Liver (tissue), 8 donors: ENCODE measurements at regions not wholly inside any gene's neighbourhood (a gene's known extent, or its start where the extent isn't known, plus 50 kb on each side); places are given as distances from the start of the nearest gene placed in this dataset.

Experiments used
- DNase-seq: peaks from one replicate; pipeline ENCODE4 v3.0.0-alpha.2; 2017; ENCODE audit warnings: low spot score
- H3K27ac ChIP-seq, 2 donors: one replicate each; pipeline ENCODE4 v1.7.0; 2013; ENCODE audit warnings: inconsistent platforms in 2 of 2, low read length in 2 of 2, control low read depth in 1 of 2, low read depth in 1 of 2, mild to moderate bottlenecking in 1 of 2
- H3K27me3 ChIP-seq, 4 donors: one replicate each; pipeline versions ENCODE4 v1.6.1 to v1.7.0; 2013; ENCODE audit warnings: low read length in 3 of 4, inconsistent platforms in 1 of 4, mild to moderate bottlenecking in 1 of 4, moderate library complexity in 1 of 4; ENCODE audit not compliant: control insufficient read depth in 4 of 4, insufficient read depth in 4 of 4
- H3K36me3 ChIP-seq, 4 donors: one replicate each; pipeline versions ENCODE4 v1.6.1 to v1.7.0; 2013; ENCODE audit warnings: low read length in 3 of 4, mild to moderate bottlenecking in 3 of 4, low read depth in 1 of 4, moderate library complexity in 1 of 4; ENCODE audit not compliant: control insufficient read depth in 4 of 4, insufficient read depth in 3 of 4
- H3K4me1 ChIP-seq, 4 donors: one replicate each; pipeline versions ENCODE4 v1.6.1 to v1.7.0; 2013; ENCODE audit warnings: low read length in 3 of 4, mild to moderate bottlenecking in 3 of 4, moderate library complexity in 1 of 4; ENCODE audit not compliant: control insufficient read depth in 4 of 4, insufficient read depth in 4 of 4
- H3K4me3 ChIP-seq, 3 donors: one replicate each; pipeline versions ENCODE4 v1.6.1 to v1.7.0; 2013; ENCODE audit warnings: low read length in 3 of 3, control low read depth in 1 of 3, low read depth in 1 of 3, mild to moderate bottlenecking in 1 of 3
- H3K9ac ChIP-seq, 2 donors: one replicate each; pipeline ENCODE4 v1.7.0; 2013; ENCODE audit warnings: low read length in 2 of 2, mild to moderate bottlenecking in 2 of 2, moderate library complexity in 2 of 2, control low read depth in 1 of 2, low read depth in 1 of 2
- H3K9me3 ChIP-seq, 4 donors: one replicate each; pipeline versions ENCODE4 v1.6.1 to v1.7.0; 2013; ENCODE audit warnings: low read length in 3 of 4; ENCODE audit not compliant: control insufficient read depth in 4 of 4
- EGR1 ChIP-seq, 2 donors: IDR thresholded peaks; 2 replicates each; pipeline ENCODE4 v1.6.1; 2016 to 2018; ENCODE audit warnings: antibody characterized with exemption in 2 of 2, low read depth in 2 of 2
- FOXA1 ChIP-seq: IDR thresholded peaks from 2 replicates; pipeline ENCODE4 v1.6.1; 2016; ENCODE audit warnings: antibody characterized with exemption
- FOXA2 ChIP-seq: IDR thresholded peaks from 2 replicates; pipeline ENCODE4 v1.6.1; 2016; ENCODE audit warnings: antibody characterized with exemption
- GABPA ChIP-seq, 2 donors: IDR thresholded peaks in 1 of 2; conservative IDR thresholded peaks in 1 of 2; 2 replicates each; pipeline ENCODE4 v1.6.1; 2016; ENCODE audit warnings: antibody characterized with exemption in 2 of 2, mild to moderate bottlenecking in 1 of 2, moderate library complexity in 1 of 2
- HNF4A ChIP-seq, 2 donors: conservative IDR thresholded peaks; 2 replicates each; pipeline ENCODE4 v1.6.1; 2016; ENCODE audit warnings: antibody characterized with exemption in 2 of 2, mild to moderate bottlenecking in 2 of 2
- HNF4G ChIP-seq: IDR thresholded peaks from 2 replicates; pipeline ENCODE4 v1.6.1; 2016; ENCODE audit warnings: antibody characterized with exemption
- JUND ChIP-seq, 2 donors: IDR thresholded peaks; 2 replicates each; pipeline ENCODE4 v1.6.1; 2016; ENCODE audit warnings: antibody characterized with exemption in 2 of 2
- NR2F2 ChIP-seq: IDR thresholded peaks from 2 replicates; pipeline ENCODE4 v1.6.1; 2016; ENCODE audit warnings: antibody characterized with exemption
- RAD21 ChIP-seq, 2 donors: IDR thresholded peaks; 2 replicates each; pipeline ENCODE4 v1.6.1; 2016; ENCODE audit warnings: antibody characterized with exemption in 2 of 2, mild to moderate bottlenecking in 2 of 2
- RXRA ChIP-seq, 2 donors: IDR thresholded peaks; 2 replicates each; pipeline ENCODE4 v1.6.1; 2017 to 2018; ENCODE audit warnings: antibody characterized with exemption in 2 of 2, mild to moderate bottlenecking in 1 of 2
- SP1 ChIP-seq: IDR thresholded peaks from 2 replicates; pipeline ENCODE4 v1.6.1; 2018; ENCODE audit warnings: antibody characterized with exemption, mild to moderate bottlenecking
- TAF1 ChIP-seq: conservative IDR thresholded peaks from 2 replicates; pipeline ENCODE4 v1.6.1; 2016; ENCODE audit warnings: antibody characterized with exemption, mild to moderate bottlenecking
- YY1 ChIP-seq: IDR thresholded peaks from 2 replicates; pipeline ENCODE4 v1.6.1; 2016; ENCODE audit warnings: antibody characterized with exemption, mild to moderate bottlenecking
- WGBS: extraction: QIAGEN DNeasy Blood & Tissue Kit; methylation state at CpG from one replicate; pipeline ENCODE4 v1.1.7; 2013; 5-methylcytosine and 5-hydroxymethylcytosine counted together
- TF ChIP-seq, protein P1 (sequence below): IDR thresholded peaks from 2 replicates; pipeline ENCODE4 v1.6.1; 2016; ENCODE audit warnings: antibody characterized with exemption, mild to moderate bottlenecking
- TF ChIP-seq, protein P2 (sequence below): IDR thresholded peaks from 2 replicates; pipeline ENCODE4 v1.6.1; 2016; ENCODE audit warnings: antibody characterized with exemption
- TF ChIP-seq, protein P3 (sequence below): IDR thresholded peaks from 2 replicates; pipeline ENCODE4 v1.6.1; 2016; ENCODE audit warnings: antibody characterized with exemption
- TF ChIP-seq, protein P4 (sequence below): IDR thresholded peaks from 2 replicates; pipeline ENCODE4 v1.6.1; 2016; ENCODE audit warnings: antibody characterized with exemption
- TF ChIP-seq, protein P5 (sequence below): fragments of 150-350 bp; IDR thresholded peaks from 2 replicates; pipeline ENCODE4 v1.5.1; 2017; ENCODE audit warnings: improper control_type of control experiment, low read depth, low read length; ENCODE audit not compliant: missing input control
- donor health status: healthy.
- donor health status: healthy.
- donor health status: healthy.
- donor health status: healthy.
- donor health status: healthy.

DNA sequence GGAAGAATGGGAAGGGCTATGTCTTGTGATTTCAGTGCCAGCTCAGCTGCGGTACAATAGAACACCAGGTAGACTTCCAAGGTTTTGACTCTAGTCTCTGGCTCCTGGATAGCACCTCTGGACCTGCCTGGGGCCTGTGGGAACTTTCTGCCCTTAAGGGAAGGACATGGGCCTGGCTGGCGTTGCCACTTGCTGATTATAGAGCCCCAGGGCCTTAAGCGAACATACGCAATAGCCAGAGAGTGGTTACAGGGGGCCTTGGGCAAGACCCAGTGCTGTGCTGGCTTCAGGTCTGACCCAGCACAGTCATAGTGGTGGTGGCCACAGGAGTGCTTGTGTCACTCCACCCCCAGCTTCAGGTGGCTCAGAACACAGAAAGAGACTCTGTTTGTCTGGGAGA is 131.1 kb upstream of the COL21A1 start:
- no peak overlapping the region for H3K9ac ChIP-seq
- H3K9me3 ChIP-seq = no peaks in the 10 kb centered on the region
- WGBS = 96% methylated on average over 4 of the region's 4 CpGs
- no peak for TF ChIP-seq RAD21 (IDR thresholded peaks at IDR 0.05)
- TF ChIP-seq FOXA1 = no peak
- TF ChIP-seq RXRA (IDR thresholded peaks at IDR 0.05) = no peak
- TF ChIP-seq, protein P1, sequence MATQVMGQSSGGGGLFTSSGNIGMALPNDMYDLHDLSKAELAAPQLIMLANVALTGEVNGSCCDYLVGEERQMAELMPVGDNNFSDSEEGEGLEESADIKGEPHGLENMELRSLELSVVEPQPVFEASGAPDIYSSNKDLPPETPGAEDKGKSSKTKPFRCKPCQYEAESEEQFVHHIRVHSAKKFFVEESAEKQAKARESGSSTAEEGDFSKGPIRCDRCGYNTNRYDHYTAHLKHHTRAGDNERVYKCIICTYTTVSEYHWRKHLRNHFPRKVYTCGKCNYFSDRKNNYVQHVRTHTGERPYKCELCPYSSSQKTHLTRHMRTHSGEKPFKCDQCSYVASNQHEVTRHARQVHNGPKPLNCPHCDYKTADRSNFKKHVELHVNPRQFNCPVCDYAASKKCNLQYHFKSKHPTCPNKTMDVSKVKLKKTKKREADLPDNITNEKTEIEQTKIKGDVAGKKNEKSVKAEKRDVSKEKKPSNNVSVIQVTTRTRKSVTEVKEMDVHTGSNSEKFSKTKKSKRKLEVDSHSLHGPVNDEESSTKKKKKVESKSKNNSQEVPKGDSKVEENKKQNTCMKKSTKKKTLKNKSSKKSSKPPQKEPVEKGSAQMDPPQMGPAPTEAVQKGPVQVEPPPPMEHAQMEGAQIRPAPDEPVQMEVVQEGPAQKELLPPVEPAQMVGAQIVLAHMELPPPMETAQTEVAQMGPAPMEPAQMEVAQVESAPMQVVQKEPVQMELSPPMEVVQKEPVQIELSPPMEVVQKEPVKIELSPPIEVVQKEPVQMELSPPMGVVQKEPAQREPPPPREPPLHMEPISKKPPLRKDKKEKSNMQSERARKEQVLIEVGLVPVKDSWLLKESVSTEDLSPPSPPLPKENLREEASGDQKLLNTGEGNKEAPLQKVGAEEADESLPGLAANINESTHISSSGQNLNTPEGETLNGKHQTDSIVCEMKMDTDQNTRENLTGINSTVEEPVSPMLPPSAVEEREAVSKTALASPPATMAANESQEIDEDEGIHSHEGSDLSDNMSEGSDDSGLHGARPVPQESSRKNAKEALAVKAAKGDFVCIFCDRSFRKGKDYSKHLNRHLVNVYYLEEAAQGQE = no peak
- no peak for TF ChIP-seq FOXA2
- TF ChIP-seq, protein P2, sequence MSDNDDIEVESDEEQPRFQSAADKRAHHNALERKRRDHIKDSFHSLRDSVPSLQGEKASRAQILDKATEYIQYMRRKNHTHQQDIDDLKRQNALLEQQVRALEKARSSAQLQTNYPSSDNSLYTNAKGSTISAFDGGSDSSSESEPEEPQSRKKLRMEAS = no peak
- no peak for TF ChIP-seq GABPA (IDR thresholded peaks at IDR 0.05 in 1 of 2, conservative IDR thresholded peaks at IDR 0.05 in 1 of 2)
- TF ChIP-seq, protein P3, sequence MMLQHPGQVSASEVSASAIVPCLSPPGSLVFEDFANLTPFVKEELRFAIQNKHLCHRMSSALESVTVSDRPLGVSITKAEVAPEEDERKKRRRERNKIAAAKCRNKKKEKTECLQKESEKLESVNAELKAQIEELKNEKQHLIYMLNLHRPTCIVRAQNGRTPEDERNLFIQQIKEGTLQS = no peak
- TF ChIP-seq EGR1 (IDR thresholded peaks at IDR 0.05; ENCODE audit: low read depth in 2 of 2) = no peak
- TF ChIP-seq TAF1 = no peak
- TF ChIP-seq, protein P4, sequence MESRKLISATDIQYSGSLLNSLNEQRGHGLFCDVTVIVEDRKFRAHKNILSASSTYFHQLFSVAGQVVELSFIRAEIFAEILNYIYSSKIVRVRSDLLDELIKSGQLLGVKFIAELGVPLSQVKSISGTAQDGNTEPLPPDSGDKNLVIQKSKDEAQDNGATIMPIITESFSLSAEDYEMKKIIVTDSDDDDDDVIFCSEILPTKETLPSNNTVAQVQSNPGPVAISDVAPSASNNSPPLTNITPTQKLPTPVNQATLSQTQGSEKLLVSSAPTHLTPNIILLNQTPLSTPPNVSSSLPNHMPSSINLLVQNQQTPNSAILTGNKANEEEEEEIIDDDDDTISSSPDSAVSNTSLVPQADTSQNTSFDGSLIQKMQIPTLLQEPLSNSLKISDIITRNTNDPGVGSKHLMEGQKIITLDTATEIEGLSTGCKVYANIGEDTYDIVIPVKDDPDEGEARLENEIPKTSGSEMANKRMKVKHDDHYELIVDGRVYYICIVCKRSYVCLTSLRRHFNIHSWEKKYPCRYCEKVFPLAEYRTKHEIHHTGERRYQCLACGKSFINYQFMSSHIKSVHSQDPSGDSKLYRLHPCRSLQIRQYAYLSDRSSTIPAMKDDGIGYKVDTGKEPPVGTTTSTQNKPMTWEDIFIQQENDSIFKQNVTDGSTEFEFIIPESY = no peak
- TF ChIP-seq, protein P5, sequence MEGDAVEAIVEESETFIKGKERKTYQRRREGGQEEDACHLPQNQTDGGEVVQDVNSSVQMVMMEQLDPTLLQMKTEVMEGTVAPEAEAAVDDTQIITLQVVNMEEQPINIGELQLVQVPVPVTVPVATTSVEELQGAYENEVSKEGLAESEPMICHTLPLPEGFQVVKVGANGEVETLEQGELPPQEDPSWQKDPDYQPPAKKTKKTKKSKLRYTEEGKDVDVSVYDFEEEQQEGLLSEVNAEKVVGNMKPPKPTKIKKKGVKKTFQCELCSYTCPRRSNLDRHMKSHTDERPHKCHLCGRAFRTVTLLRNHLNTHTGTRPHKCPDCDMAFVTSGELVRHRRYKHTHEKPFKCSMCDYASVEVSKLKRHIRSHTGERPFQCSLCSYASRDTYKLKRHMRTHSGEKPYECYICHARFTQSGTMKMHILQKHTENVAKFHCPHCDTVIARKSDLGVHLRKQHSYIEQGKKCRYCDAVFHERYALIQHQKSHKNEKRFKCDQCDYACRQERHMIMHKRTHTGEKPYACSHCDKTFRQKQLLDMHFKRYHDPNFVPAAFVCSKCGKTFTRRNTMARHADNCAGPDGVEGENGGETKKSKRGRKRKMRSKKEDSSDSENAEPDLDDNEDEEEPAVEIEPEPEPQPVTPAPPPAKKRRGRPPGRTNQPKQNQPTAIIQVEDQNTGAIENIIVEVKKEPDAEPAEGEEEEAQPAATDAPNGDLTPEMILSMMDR = no peak
- TF ChIP-seq YY1 = no peak
- no peak for TF ChIP-seq SP1
- TF ChIP-seq HNF4G = no peak
- TF ChIP-seq JUND (IDR thresholded peaks at IDR 0.05) = no peak
- TF ChIP-seq HNF4A (conservative IDR thresholded peaks at IDR 0.05) = no peak
- TF ChIP-seq NR2F2 = no peak
- no peaks in the 10 kb centered on the region for H3K36me3 ChIP-seq
- H3K4me1 ChIP-seq = peaks cover 0 to 4% (median 0%) of the 10 kb centered on the region in 4 donors
- no peak for DNase-seq
- no peak overlapping the region for H3K27ac ChIP-seq
- H3K4me3 ChIP-seq = no peak overlapping the region
- no peaks in the 10 kb centered on the region for H3K27me3 ChIP-seq
